ENCODE measurements at regions not wholly inside any gene's neighbourhood (a gene's known extent, or its start where the extent isn't known, plus 50 kb on each side); places are given as distances from the start of the nearest gene placed in this dataset.

GRCh38 chr13:105118426-105118985 lies 1417.0 kb downstream of the EFNB2 start:
- DNase-seq (ENCODE audit: low spot score): no peak
- H3K4me1 ChIP-seq: no peaks in the 10 kb centered on the region
- H3K36me3 ChIP-seq: no peaks in the 10 kb centered on the region
- no peaks in the 10 kb centered on the region for H3K27me3 ChIP-seq
- no peak overlapping the region for H3K4me3 ChIP-seq
- no peak for TF ChIP-seq CTCF (IDR thresholded peaks at IDR 0.05)
- peaks cover 0 to 13% of the 10 kb centered on the region in 2 donors for H3K9me3 ChIP-seq
- no peak overlapping the region for H3K27ac ChIP-seq

- Histone ChIP-seq H3K27me3 (no peaks in the 10 kb centered on the region), H3K4me1 (no peaks in the 10 kb centered on the region), H3K9me3 (peaks cover 0 to 14% of the 10 kb centered on the region in 2 donors), H3K4me3 (no peak overlapping the region), H3K36me3 (no peaks in the 10 kb centered on the region), H3K27ac (no peak overlapping the region)
- DNase-seq (ENCODE audit: low spot score): no peak
- no peak for TF ChIP-seq CTCF (IDR thresholded peaks at IDR 0.05)
These were observed 1418.5 kb downstream of the EFNB2 start for GRCh38 chr13:105116966-105117365.

- Histone ChIP-seq H3K9me3 (peaks cover 0 to 14% of the 10 kb centered on the region in 2 donors), H3K27ac (no peak overlapping the region), H3K36me3 (no peaks in the 10 kb centered on the region), H3K27me3 (no peaks in the 10 kb centered on the region), H3K4me3 (no peak overlapping the region), H3K4me1 (no peaks in the 10 kb centered on the region)
- no peak for DNase-seq (ENCODE audit: low spot score)
- TF ChIP-seq CTCF (IDR thresholded peaks at IDR 0.05): no peak
These were observed 1422.9 kb downstream of the EFNB2 start for GRCh38 chr13:105112561-105112960.

DNA sequence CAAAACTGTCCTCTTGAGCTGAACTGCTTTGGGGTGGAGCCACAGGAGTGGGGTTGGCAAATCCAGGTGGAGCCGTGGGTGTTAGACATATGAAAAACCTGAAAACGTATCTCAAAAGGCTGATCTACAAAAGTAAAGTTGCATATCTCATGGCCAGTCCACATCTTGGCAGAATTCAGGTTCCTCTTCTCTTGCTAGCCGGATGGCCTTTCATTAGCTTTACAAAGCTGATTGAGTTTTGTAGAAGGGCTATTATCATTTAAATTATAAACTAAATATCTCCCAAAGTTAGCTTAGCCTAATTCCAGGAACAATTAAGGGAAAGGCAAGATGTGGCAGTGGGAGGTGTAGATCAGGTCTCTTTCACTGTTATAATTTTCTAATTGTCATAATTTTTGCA lies 1427.7 kb downstream of the EFNB2 start:
- no peak for TF ChIP-seq CTCF (IDR thresholded peaks at IDR 0.05)
- DNase-seq (ENCODE audit: low spot score): no peak

GRCh38 chr13:105105471-105105870 lies 1430.0 kb downstream of the EFNB2 start:
- DNase-seq (ENCODE audit: low spot score): no peak
- TF ChIP-seq CTCF (IDR thresholded peaks at IDR 0.05): no peak
- Histone ChIP-seq H3K4me1 (no peaks in the 10 kb centered on the region), H3K9me3 (no peaks in the 10 kb centered on the region), H3K36me3 (no peaks in the 10 kb centered on the region), H3K27ac (no peak overlapping the region), H3K4me3 (no peak overlapping the region), H3K27me3 (no peaks in the 10 kb centered on the region)

More for the DNA sequence above, 1427.7 kb downstream of the EFNB2 start:
- no peaks in the 10 kb centered on the region for H3K9me3 ChIP-seq
- no peak overlapping the region for H3K4me3 ChIP-seq
- no peak overlapping the region for H3K27ac ChIP-seq
- H3K27me3 ChIP-seq: no peaks in the 10 kb centered on the region
- no peaks in the 10 kb centered on the region for H3K4me1 ChIP-seq
- H3K36me3 ChIP-seq: no peaks in the 10 kb centered on the region

DNA sequence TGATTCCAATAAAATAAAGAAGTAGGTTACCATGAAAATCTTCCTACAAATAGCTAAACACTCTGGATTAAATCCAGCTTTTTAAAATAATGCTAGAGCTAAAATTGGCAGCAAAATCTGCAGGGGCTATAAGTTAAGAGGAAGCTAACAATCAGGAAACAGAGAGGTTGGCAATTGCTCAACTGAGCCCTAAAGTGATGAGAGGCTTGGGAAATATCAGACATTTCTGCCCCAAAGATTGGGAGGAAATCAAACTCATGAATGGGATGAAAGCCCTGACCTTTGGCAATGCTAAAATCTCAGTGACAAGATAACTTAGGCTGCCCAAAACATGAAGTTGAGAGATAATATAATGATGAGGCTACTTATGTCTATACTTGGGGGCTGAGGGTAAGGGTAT lies 1437.9 kb downstream of the EFNB2 start:
- Histone ChIP-seq H3K4me1 (no peaks in the 10 kb centered on the region), H3K4me3 (no peak overlapping the region), H3K9me3 (no peaks in the 10 kb centered on the region), H3K27ac (no peak overlapping the region), H3K36me3 (no peaks in the 10 kb centered on the region), H3K27me3 (no peaks in the 10 kb centered on the region)
- DNase-seq (ENCODE audit: low spot score): no peak
- no peak for TF ChIP-seq CTCF (IDR thresholded peaks at IDR 0.05)

All from right atrium auricular region (tissue), 2 donors.